ENCODE measurements at regions not wholly inside any gene's neighbourhood (a gene's known extent, or its start where the extent isn't known, plus 50 kb on each side); places are given as distances from the start of the nearest gene placed in this dataset.

DNA sequence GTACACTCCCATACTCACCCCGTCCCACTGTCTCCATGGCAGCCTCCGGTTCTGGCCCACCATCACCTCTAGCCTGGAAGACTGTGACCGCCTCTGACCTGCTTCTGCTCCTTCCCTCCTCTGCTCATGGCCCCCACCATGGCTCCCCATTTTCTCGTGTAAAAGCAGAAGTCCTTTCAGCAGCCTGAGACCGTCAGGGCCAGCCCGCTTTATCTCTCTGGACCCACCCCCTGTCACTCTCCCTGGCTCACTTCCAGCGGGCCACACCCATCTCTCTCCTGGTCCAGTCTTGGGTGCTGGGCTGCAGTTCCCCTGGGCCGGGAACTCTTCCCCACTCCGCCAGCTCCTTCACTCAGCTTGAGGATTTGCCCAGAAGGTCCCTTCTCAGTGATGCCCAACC, 96.0 kb upstream of the RUFY1 start:
- no peaks in the 10 kb centered on the region for H3K9me1 ChIP-seq (ENCODE audit: control insufficient read depth, insufficient read depth, low read length)
- H3K4me3 ChIP-seq, result no peak overlapping the region
- H3K79me2 ChIP-seq (ENCODE audit: control insufficient read depth, insufficient read depth, low read length), result no peaks in the 10 kb centered on the region
- peak; percentile 25 to 38 (median 33) for DNase-seq (ENCODE audit: extremely low read depth in 1 of 4, low spot score in 3 of 4)
- CTCF ChIA-PET (ENCODE audit: low intra/inter-chr PET ratio), result no interaction called here
- H4K20me1 ChIP-seq (replicated peaks; ENCODE audit: control insufficient read depth, insufficient read depth, low read length), result no peaks in the 10 kb centered on the region
- ATAC-seq, result peak; percentile 80
- FAIRE-seq, result no peak
- 3% methylated on average over 7 of the region's 9 CpGs for WGBS (ENCODE audit: insufficient coverage, low coverage, missing lambda C conversion rate)
- H3K27me3 ChIP-seq (ENCODE audit: control insufficient read depth in 2 of 2, insufficient read depth in 2 of 2, low read length in 2 of 2), result peaks cover 0 to 3% of the 10 kb centered on the region in 2 experiments; a peak in 3 of 5 replicates
- H3K9ac ChIP-seq (ENCODE audit: insufficient read depth in 1 of 2, low read depth in 2 of 2, low read length in 2 of 2), result no peak overlapping the region
- H3K36me3 ChIP-seq (ENCODE audit: control insufficient read depth, insufficient read depth, low read length), result no peaks in the 10 kb centered on the region
- peak; percentile 76 for TF ChIP-seq NFIC (IDR thresholded peaks at IDR 0.05)
- TF ChIP-seq SPI1 (IDR thresholded peaks at IDR 0.05; ENCODE audit: borderline replicate concordance, low read depth, low read length), result peak; percentile 80
- peak; percentile 23 for TF ChIP-seq MEIS2 (IDR thresholded peaks at IDR 0.05; ENCODE audit: partially characterized antibody)
- TF ChIP-seq MYC (IDR thresholded peaks at IDR 0.05; ENCODE audit: low read depth, low read length), result no peak
- no peak for TF ChIP-seq MYC (CRISPR knock-in tag; IDR thresholded peaks at IDR 0.05; ENCODE audit: borderline replicate concordance, low read depth)
- no peak for TF ChIP-seq GATAD2A (IDR thresholded peaks at IDR 0.05)
- no peak for TF ChIP-seq POLR2A (conservative IDR thresholded peaks at IDR 0.05)
- TF ChIP-seq, protein P1, sequence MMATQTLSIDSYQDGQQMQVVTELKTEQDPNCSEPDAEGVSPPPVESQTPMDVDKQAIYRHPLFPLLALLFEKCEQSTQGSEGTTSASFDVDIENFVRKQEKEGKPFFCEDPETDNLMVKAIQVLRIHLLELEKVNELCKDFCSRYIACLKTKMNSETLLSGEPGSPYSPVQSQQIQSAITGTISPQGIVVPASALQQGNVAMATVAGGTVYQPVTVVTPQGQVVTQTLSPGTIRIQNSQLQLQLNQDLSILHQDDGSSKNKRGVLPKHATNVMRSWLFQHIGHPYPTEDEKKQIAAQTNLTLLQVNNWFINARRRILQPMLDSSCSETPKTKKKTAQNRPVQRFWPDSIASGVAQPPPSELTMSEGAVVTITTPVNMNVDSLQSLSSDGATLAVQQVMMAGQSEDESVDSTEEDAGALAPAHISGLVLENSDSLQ (IDR thresholded peaks at IDR 0.05), result peak; percentile 82
- TF ChIP-seq ZBTB8A (IDR thresholded peaks at IDR 0.05; ENCODE audit: partially characterized antibody), result no peak
- in situ Hi-C loops (cut with MboI), result no loop called here
- H3K9me3 ChIP-seq (replicated peaks; ENCODE audit: control insufficient read depth, insufficient read depth, low read depth, low read length), result peaks cover 1% of the 10 kb centered on the region
- H3K4me1 ChIP-seq (replicated peaks in 1 of 2; ENCODE audit: control insufficient read depth in 2 of 2, insufficient read depth in 2 of 2, low read length in 2 of 2), result no peaks in the 10 kb centered on the region; a peak in 1 of 5 replicates
- POLR2A ChIA-PET, result interaction anchor here (0.6 kb wide), 2 partner anchors 217 to 223 kb away, joined by 3 read pairs; no protein-coding TSS in a partner anchor
- H2AFZ ChIP-seq (ENCODE audit: low read depth, low read length), result no peak overlapping the region
- no peak overlapping the region for H3K27ac ChIP-seq (ENCODE audit: extremely low read depth, low read depth, low read length)
- no peak overlapping the region for H3K4me2 ChIP-seq (ENCODE audit: insufficient read depth, low read length)
- BruUV-seq (replicated peaks), result no TSS peak
- intact Hi-C loops (cut with micrococcal nuclease), result no loop called here

Data from K562 (cell line).